ENCODE measurements at regions not wholly inside any gene's neighbourhood (a gene's known extent, or its start where the extent isn't known, plus 50 kb on each side); places are given as distances from the start of the nearest gene placed in this dataset.

- TF ChIP-seq, protein P1, sequence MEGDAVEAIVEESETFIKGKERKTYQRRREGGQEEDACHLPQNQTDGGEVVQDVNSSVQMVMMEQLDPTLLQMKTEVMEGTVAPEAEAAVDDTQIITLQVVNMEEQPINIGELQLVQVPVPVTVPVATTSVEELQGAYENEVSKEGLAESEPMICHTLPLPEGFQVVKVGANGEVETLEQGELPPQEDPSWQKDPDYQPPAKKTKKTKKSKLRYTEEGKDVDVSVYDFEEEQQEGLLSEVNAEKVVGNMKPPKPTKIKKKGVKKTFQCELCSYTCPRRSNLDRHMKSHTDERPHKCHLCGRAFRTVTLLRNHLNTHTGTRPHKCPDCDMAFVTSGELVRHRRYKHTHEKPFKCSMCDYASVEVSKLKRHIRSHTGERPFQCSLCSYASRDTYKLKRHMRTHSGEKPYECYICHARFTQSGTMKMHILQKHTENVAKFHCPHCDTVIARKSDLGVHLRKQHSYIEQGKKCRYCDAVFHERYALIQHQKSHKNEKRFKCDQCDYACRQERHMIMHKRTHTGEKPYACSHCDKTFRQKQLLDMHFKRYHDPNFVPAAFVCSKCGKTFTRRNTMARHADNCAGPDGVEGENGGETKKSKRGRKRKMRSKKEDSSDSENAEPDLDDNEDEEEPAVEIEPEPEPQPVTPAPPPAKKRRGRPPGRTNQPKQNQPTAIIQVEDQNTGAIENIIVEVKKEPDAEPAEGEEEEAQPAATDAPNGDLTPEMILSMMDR (IDR thresholded peaks at IDR 0.05; ENCODE audit: control extremely low read depth in 1 of 3, insufficient read depth in 1 of 3, low read depth in 1 of 3, low read length in 3 of 3), result no peak
- TF ChIP-seq CREB1 (IDR thresholded peaks at IDR 0.05) (no peak), ASH2L (IDR thresholded peaks at IDR 0.05; ENCODE audit: low read length) (no peak), POLR2A (IDR thresholded peaks at IDR 0.05; ENCODE audit: control extremely low read depth in 1 of 2, low read depth in 2 of 2, low read length in 2 of 2) (no peak), NRF1 (IDR thresholded peaks at IDR 0.05; ENCODE audit: low read depth, low read length) (no peak), YY1 (IDR thresholded peaks at IDR 0.05; ENCODE audit: low read depth, low read length) (no peak), CHD1 (IDR thresholded peaks at IDR 0.05; ENCODE audit: low read depth, low read length) (no peak), SUZ12 (IDR thresholded peaks at IDR 0.05; ENCODE audit: low read length) (no peak), HDAC2 (IDR thresholded peaks at IDR 0.05; ENCODE audit: borderline replicate concordance in 1 of 2, low read depth in 2 of 2, low read length in 2 of 2) (no peak), SIN3A (conservative IDR thresholded peaks at IDR 0.05 in 1 of 2, IDR thresholded peaks at IDR 0.05 in 1 of 2; ENCODE audit: low read depth in 1 of 2, low read length in 2 of 2) (no peak), KDM5A (IDR thresholded peaks at IDR 0.05; ENCODE audit: low read length) (no peak), EP300 (IDR thresholded peaks at IDR 0.05; ENCODE audit: borderline replicate concordance in 1 of 2, low read depth in 2 of 2, low read length in 2 of 2) (no peak)
- TF ChIP-seq, protein P2, sequence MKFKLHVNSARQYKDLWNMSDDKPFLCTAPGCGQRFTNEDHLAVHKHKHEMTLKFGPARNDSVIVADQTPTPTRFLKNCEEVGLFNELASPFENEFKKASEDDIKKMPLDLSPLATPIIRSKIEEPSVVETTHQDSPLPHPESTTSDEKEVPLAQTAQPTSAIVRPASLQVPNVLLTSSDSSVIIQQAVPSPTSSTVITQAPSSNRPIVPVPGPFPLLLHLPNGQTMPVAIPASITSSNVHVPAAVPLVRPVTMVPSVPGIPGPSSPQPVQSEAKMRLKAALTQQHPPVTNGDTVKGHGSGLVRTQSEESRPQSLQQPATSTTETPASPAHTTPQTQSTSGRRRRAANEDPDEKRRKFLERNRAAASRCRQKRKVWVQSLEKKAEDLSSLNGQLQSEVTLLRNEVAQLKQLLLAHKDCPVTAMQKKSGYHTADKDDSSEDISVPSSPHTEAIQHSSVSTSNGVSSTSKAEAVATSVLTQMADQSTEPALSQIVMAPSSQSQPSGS (IDR thresholded peaks at IDR 0.05; ENCODE audit: low read length), result no peak
Measured at GRCh38 chr12:9327320-9327719, 119.1 kb upstream of the PZP start.
